ENCODE measurements at regions not wholly inside any gene's neighbourhood (a gene's known extent, or its start where the extent isn't known, plus 50 kb on each side); places are given as distances from the start of the nearest gene placed in this dataset.

DNA sequence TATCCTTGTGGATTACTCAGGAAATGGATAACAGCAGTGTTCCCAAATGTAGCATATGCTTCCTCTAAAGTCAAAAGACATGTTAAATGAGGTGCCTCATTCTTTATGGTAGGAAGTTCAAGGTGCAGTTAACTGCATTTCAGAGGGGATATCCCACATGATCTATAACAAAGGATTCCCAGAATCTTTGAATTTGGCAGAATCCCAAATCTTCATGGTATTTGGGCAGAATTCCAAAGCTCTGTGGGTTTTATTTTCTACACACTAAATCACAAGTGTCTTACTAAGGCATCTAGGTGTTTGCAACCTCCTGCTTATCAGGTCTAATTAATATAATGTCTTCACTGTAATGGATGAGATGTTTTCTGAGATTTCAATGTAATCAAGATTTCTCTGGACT, 364.3 kb upstream of the MAN1A1 start:
- TF ChIP-seq, protein P1, sequence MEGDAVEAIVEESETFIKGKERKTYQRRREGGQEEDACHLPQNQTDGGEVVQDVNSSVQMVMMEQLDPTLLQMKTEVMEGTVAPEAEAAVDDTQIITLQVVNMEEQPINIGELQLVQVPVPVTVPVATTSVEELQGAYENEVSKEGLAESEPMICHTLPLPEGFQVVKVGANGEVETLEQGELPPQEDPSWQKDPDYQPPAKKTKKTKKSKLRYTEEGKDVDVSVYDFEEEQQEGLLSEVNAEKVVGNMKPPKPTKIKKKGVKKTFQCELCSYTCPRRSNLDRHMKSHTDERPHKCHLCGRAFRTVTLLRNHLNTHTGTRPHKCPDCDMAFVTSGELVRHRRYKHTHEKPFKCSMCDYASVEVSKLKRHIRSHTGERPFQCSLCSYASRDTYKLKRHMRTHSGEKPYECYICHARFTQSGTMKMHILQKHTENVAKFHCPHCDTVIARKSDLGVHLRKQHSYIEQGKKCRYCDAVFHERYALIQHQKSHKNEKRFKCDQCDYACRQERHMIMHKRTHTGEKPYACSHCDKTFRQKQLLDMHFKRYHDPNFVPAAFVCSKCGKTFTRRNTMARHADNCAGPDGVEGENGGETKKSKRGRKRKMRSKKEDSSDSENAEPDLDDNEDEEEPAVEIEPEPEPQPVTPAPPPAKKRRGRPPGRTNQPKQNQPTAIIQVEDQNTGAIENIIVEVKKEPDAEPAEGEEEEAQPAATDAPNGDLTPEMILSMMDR (IDR thresholded peaks at IDR 0.05; ENCODE audit: extremely low read depth, insufficient read depth, missing control alignments) = no peak
- in situ Hi-C loops (cut with MboI; ENCODE audit: low pct_unique_long_range_greater_than_20kb, low sequenced_read_pairs, unreplicated experiment) = no loop called here
- no peak for DNase-seq (ENCODE audit: low spot score)

DNA sequence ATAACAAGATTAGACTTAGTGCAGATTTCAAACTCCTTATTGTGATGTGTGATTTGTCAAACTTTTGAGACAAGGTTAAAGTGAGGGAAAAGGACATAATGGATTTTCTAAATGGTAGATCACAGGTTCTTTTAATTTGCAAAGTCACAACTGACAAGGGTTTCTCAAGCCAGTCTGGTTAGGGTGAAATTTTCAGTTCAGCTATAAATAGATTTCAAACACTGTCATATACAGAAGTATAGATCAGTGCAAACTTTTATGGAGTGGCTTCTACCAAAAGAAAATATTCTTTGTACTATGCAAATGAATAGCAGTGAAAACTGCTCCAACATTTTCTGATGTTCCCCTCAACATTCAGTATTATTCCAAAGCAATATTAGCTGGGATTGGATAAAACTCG, 337.1 kb upstream of the MAN1A1 start:
- in situ Hi-C loops (cut with MboI; ENCODE audit: low pct_unique_long_range_greater_than_20kb, low sequenced_read_pairs, unreplicated experiment) = no loop called here
- TF ChIP-seq, protein P1 (IDR thresholded peaks at IDR 0.05; ENCODE audit: extremely low read depth, insufficient read depth, missing control alignments) = no peak
- DNase-seq (ENCODE audit: low spot score) = no peak

DNA sequence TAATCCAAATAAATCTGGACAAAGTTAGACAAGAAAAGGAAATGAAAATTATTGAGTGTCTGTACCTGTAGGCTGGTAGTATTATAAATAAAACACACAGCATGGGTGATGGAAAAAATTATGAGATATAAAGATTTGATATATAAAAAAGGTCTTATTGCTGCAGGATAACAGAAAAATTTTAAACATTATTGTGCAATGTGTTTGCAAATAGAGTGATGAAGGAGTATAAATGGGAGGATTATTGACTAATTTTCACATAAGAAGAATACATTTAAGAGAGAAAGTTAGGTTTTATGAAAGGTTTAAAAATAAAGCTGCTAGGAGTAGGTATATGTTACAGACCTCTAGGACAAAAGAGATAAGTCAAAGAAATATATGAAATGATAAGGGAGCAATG, 336.7 kb upstream of the MAN1A1 start:
- TF ChIP-seq, protein P1 (IDR thresholded peaks at IDR 0.05; ENCODE audit: extremely low read depth, insufficient read depth, missing control alignments) = no peak
- no peak for DNase-seq (ENCODE audit: low spot score)
- in situ Hi-C loops (cut with MboI; ENCODE audit: low pct_unique_long_range_greater_than_20kb, low sequenced_read_pairs, unreplicated experiment) = no loop called here

DNA sequence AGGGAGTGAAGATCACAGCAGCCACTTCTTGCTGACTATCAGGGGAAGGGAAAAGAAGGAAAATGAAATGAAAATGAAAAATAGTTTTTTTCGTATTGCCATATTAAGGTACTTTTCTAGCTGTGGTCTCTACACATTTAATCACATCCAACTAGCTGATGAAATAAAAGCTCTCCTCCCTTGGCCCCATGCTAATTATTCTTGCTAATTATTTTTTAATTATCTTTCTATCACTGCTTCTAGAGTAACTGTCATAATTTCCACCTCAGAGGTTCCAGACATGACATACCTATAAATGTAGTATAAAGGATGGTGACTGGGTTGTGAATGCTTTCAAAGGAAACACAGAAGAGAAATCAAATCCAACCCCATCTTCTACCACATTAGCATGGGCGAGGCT, 334.1 kb upstream of the MAN1A1 start:
- TF ChIP-seq, protein P1 (IDR thresholded peaks at IDR 0.05; ENCODE audit: extremely low read depth, insufficient read depth, missing control alignments) = no peak
- no peak for DNase-seq (ENCODE audit: low spot score)
- in situ Hi-C loops (cut with MboI; ENCODE audit: low pct_unique_long_range_greater_than_20kb, low sequenced_read_pairs, unreplicated experiment) = no loop called here

DNA sequence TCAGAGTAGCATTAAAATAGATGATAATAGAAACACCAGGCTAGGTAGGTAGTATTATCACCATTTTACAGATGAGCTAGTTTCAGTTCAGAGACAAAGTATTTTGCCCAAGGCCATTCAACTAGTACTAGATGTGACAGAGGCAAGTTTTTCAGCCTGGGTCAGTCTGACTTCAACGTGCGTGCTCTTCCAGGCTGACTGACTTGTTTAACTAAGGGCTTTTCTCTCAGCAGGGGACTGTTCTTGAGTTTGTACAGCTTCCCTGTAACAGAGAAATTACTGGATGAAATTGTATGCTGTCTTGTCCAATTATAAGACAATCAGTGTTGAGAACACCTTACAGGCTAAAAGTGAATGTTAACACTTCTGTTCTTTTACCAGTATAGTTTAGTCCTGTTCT, 333.5 kb upstream of the MAN1A1 start:
- no peak for DNase-seq (ENCODE audit: low spot score)
- TF ChIP-seq, protein P1 (IDR thresholded peaks at IDR 0.05; ENCODE audit: extremely low read depth, insufficient read depth, missing control alignments) = no peak
- in situ Hi-C loops (cut with MboI; ENCODE audit: low pct_unique_long_range_greater_than_20kb, low sequenced_read_pairs, unreplicated experiment) = no loop called here

DNA sequence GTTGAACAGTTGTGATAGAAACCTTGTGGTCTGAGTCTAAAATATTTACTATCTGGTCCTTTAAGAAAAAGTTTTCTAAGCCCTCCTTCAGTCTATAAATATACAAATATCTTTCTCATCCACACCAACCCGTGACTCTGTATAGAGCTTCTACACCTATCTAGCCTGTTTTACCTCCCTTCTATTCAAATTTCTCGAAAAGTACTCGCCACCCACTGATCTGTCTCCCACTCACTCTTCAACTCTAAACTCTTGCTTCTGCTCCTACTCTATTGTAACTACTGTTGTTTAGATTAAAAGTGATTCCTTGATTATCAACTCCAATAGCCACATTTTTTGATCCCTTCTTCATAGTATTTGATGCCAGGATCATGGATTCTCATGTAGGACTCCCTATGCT, 329.4 kb upstream of the MAN1A1 start:
- DNase-seq (ENCODE audit: low spot score) = no peak
- TF ChIP-seq, protein P1 (IDR thresholded peaks at IDR 0.05; ENCODE audit: extremely low read depth, insufficient read depth, missing control alignments) = no peak
- in situ Hi-C loops (cut with MboI; ENCODE audit: low pct_unique_long_range_greater_than_20kb, low sequenced_read_pairs, unreplicated experiment) = no loop called here

DNA sequence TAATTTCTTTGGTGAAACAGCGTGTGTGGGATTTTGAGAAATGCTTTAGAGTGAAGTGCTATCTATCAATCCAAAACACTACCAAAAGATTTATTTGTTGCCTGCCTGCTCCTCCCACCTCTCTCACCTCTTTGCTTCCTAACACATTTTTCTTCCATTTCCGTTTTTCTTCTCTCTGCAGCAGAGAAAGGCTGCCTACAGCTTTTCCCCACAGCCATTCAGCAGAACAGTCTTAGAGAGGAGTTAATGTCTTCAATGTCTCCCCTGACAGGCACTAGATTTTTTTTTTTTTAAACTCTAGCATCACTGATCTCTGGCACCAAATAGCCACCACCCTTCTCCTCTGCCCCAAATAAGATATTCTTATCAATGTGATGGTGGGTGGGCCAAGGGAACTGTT, 327.8 kb upstream of the MAN1A1 start:
- TF ChIP-seq, protein P1 (IDR thresholded peaks at IDR 0.05; ENCODE audit: extremely low read depth, insufficient read depth, missing control alignments) = no peak
- in situ Hi-C loops (cut with MboI; ENCODE audit: low pct_unique_long_range_greater_than_20kb, low sequenced_read_pairs, unreplicated experiment) = no loop called here
- no peak for DNase-seq (ENCODE audit: low spot score)

Data from GM13977 (cell line).